ENCODE measurements at regions not wholly inside any gene's neighbourhood (a gene's known extent, or its start where the extent isn't known, plus 50 kb on each side); places are given as distances from the start of the nearest gene placed in this dataset.
A peak's percentile ranks its signal among the peaks of the same experiment; 100 is the strongest.

DNA sequence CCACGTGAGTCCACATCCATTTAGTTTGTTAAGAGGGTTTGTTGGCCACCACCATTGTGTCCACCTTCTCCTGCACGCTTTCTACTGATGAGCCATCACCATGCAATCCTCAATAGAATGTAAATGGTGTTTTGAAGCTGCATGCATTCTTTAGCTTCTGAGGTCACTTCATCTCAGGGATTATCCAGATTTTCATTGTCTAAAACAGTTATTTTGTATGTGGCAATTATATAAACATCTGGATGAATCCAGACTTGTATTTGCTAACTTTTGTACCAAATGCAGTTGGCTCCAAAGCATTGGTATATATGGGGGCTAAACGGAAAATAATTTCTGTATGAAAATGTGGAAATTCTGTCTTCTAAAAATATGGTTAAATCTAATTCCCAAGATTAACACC, 231.2 kb upstream of the ARID1B start:
- Histone ChIP-seq H3K23ac (ENCODE audit: low read depth, low read length) (no peak overlapping the region), H3K4me3 (ENCODE audit: insufficient read depth, low read depth, low read length) (no peak overlapping the region), H3K18ac (ENCODE audit: low read depth, low read length) (no peak overlapping the region), H3K27me3 (ENCODE audit: control insufficient read depth, insufficient read depth, low read length) (peaks cover 7% of the 10 kb centered on the region; the same call in 1 of the 2 replicates), H3K9me3 (ENCODE audit: control insufficient read depth, insufficient read depth, low read length) (no peaks in the 10 kb centered on the region), H3K14ac (replicated peaks; ENCODE audit: low read depth, low read length) (no peak overlapping the region), H2BK5ac (ENCODE audit: low read depth, low read length, poor library complexity, severe bottlenecking) (no peak overlapping the region), H3K9me1 (ENCODE audit: insufficient read depth, low read length) (no peaks in the 10 kb centered on the region), H3K4me2 (ENCODE audit: low read depth, low read length) (no peak overlapping the region), H3K4ac (ENCODE audit: low read depth, low read length) (no peak overlapping the region), H2AK5ac (ENCODE audit: low read depth, low read length) (no peak overlapping the region), H3K9ac (ENCODE audit: low read depth, low read length) (no peak overlapping the region), H4K8ac (ENCODE audit: low read depth in 2 of 2, low read length in 2 of 2) (no peak overlapping the region), H2AK9ac (replicated peaks; ENCODE audit: low read depth, low read length, poor library complexity) (no peak overlapping the region), H4K5ac (ENCODE audit: low read depth, low read length) (no peak overlapping the region), H3K27ac (ENCODE audit: insufficient read depth, low read length) (no peak overlapping the region), H2BK120ac (ENCODE audit: low read depth, low read length) (no peak overlapping the region), H3K79me1 (ENCODE audit: low read depth in 1 of 2, low read length in 2 of 2) (no peaks in the 10 kb centered on the region), H3K56ac (ENCODE audit: extremely low read depth, insufficient read depth, low read length) (no peak overlapping the region), H2BK20ac (ENCODE audit: low read depth, low read length) (no peak overlapping the region), H3K4me1 (ENCODE audit: control insufficient read depth, insufficient read depth, low read length) (no peaks in the 10 kb centered on the region), H2AFZ (replicated peaks; ENCODE audit: low read length, poor library complexity) (no peak overlapping the region), H4K91ac (ENCODE audit: insufficient read depth, low read depth, low read length) (no peak overlapping the region), H4K20me1 (ENCODE audit: insufficient read depth, low read length) (no peaks in the 10 kb centered on the region), H2BK15ac (ENCODE audit: low read depth, low read length) (no peak overlapping the region), H3K36me3 (ENCODE audit: control insufficient read depth, insufficient read depth, low read length) (no peaks in the 10 kb centered on the region)
- intact Hi-C loops (cut with micrococcal nuclease) (no loop called here), in situ Hi-C loops (cut with MboI; ENCODE audit: low sequenced_read_pairs) (no loop called here), dilution Hi-C loops (cut with HindIII; ENCODE audit: low sequenced_read_pairs, unreplicated experiment) (no loop called here)
- ChIA-PET POLR2A (ENCODE audit: unreplicated experiment) (no interaction called here), CTCF (no interaction called here)
- DNase-seq (peak; percentile 27), ATAC-seq (ENCODE audit: low read depth) (peak; percentile 42)
- no TSS peak for BruUV-seq (replicated peaks)
- no CpG with 5 or more reads among the region's 3 CpGs for WGBS, 2 experiments (ENCODE audit: extremely low coverage in 2 of 2, insufficient read length in 1 of 2)
- TF ChIP-seq CHD1 (IDR thresholded peaks at IDR 0.05; ENCODE audit: low read depth, low read length) (no peak), MXI1 (IDR thresholded peaks at IDR 0.05; ENCODE audit: borderline replicate concordance, low read depth, low read length) (no peak), MAZ (IDR thresholded peaks at IDR 0.05; ENCODE audit: borderline replicate concordance, low read depth, low read length) (no peak)
- TF ChIP-seq, protein P1, sequence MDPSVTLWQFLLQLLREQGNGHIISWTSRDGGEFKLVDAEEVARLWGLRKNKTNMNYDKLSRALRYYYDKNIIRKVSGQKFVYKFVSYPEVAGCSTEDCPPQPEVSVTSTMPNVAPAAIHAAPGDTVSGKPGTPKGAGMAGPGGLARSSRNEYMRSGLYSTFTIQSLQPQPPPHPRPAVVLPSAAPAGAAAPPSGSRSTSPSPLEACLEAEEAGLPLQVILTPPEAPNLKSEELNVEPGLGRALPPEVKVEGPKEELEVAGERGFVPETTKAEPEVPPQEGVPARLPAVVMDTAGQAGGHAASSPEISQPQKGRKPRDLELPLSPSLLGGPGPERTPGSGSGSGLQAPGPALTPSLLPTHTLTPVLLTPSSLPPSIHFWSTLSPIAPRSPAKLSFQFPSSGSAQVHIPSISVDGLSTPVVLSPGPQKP (IDR thresholded peaks at IDR 0.05; ENCODE audit: borderline replicate concordance, low read depth, low read length): no peak
